BJ (cell line): ENCODE measurements at regions not wholly inside any gene's neighbourhood (a gene's known extent, or its start where the extent isn't known, plus 50 kb on each side); places are given as distances from the start of the nearest gene placed in this dataset.
A peak's percentile ranks its signal among the peaks of the same experiment; 100 is the strongest.
"Not testable (repeated sequence)": the region's sequence is repeated elsewhere in the genome, so short reads cannot be mapped to it uniquely, and the experiment has no call there.

Source experiments
- CTCF ChIA-PET: fragments of 350-600 bp; formaldehyde crosslinking; extraction: SDS; loops from one replicate; lab custom pipeline; 2021; ENCODE audit warnings: antibody characterized with exemption, inconsistent platforms; lab: Yijun Ruan, JAX
- POLR2A ChIA-PET: fragments of 300-600 bp; sonication (Branson Sonifier 250); formaldehyde crosslinking; extraction: SDS; loops from one replicate; lab custom pipeline; 2021; ENCODE audit warnings: antibody characterized with exemption; lab: Charles Lee
- DNase-seq: peaks from one replicate; pipeline ENCODE4 v3.0.0-alpha.2; 2011; ENCODE audit warnings: low read depth
- H3K27me3 ChIP-seq: 2 replicates; pipeline ENCODE4 v1.6.0; 2011; ENCODE audit warnings: low read length; ENCODE audit not compliant: control insufficient read depth, insufficient read depth
- H3K36me3 ChIP-seq: 2 replicates; pipeline ENCODE4 v1.5.1; 2011; ENCODE audit warnings: low read length; ENCODE audit not compliant: control insufficient read depth, insufficient read depth
- H3K4me3 ChIP-seq: 2 replicates; pipeline ENCODE4 v1.5.1; 2011; ENCODE audit warnings: low read depth, mild to moderate bottlenecking, control low read depth, low read length
- TF ChIP-seq, protein P1 (sequence below): IDR thresholded peaks from 2 replicates; pipeline ENCODE4 v1.5.1; 2011; ENCODE audit warnings: low read depth, mild to moderate bottlenecking, control low read depth, inconsistent platforms, low read length, moderate library complexity; ENCODE audit not compliant: insufficient read depth

DNA sequence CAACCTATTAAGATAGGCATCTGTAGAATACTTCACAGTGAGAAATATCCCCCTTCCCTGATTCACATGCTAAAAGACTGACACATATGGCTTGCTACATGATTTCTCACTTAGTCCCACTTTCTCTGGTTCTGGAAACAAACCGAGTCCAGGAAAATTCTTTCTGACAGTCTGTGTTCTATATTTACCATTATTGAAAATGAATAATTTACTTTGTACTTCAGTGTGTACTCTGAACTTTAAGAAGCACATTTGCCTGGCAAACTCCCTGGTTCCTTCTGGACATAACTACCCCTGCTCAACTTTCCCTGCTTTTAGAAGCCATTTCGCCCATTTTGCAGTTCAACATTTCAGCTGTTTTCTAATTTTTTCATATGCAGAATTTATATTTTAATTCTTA is 53.6 kb downstream of the APCS start:
- ChIA-PET CTCF (no interaction called here), POLR2A (no interaction called here)
- DNase-seq = no peak
- TF ChIP-seq, protein P1, sequence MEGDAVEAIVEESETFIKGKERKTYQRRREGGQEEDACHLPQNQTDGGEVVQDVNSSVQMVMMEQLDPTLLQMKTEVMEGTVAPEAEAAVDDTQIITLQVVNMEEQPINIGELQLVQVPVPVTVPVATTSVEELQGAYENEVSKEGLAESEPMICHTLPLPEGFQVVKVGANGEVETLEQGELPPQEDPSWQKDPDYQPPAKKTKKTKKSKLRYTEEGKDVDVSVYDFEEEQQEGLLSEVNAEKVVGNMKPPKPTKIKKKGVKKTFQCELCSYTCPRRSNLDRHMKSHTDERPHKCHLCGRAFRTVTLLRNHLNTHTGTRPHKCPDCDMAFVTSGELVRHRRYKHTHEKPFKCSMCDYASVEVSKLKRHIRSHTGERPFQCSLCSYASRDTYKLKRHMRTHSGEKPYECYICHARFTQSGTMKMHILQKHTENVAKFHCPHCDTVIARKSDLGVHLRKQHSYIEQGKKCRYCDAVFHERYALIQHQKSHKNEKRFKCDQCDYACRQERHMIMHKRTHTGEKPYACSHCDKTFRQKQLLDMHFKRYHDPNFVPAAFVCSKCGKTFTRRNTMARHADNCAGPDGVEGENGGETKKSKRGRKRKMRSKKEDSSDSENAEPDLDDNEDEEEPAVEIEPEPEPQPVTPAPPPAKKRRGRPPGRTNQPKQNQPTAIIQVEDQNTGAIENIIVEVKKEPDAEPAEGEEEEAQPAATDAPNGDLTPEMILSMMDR = no peak
- Histone ChIP-seq H3K36me3 (no peaks in the 10 kb centered on the region), H3K27me3 (no peaks in the 10 kb centered on the region), H3K4me3 (no peak overlapping the region)

DNA sequence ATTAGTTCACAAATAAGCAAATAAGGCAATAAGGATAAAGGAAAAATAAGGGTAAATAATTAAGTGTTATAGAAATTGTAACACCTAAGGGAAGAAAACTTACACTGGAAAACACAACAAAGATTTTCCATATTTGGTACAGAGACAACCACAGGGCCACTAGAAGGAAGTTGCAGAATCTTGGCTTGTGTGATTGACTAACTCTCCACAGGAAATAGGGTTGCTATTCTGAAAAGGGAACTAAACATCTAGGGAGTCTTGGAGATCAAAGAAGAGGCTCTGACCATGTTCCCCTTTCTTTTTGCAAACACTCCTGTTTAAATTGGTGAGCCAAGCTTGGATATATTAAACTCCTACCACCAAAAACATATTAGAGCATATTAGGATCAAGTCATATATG is 59.1 kb downstream of the APCS start:
- TF ChIP-seq, protein P1 = no peak
- H3K4me3 ChIP-seq = no peak overlapping the region

DNA sequence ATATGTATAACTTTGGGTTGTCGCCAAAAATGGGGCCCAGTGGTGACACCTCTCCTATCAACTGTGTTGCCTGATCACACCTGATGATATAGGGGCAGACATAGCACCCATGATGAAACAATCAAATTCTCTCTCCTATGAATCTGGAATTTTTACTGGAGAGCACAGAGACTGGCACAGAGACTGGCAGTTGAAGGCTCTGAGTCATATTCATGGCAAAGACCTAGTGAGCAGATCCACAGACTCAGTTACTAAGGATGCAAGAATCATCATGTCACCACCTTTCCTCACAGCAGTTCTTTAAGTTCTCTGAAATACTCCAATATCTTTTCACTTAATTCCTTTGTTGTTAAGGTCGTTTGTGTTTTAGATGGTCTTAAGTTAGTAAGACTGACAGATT is 60.0 kb downstream of the APCS start:
- POLR2A ChIA-PET = no interaction called here
- Histone ChIP-seq H3K4me3 (no peak overlapping the region), H3K27me3 (no peaks in the 10 kb centered on the region; the same call in 1 of the 2 replicates), H3K36me3 (no peaks in the 10 kb centered on the region)
- no peak for DNase-seq
- CTCF ChIA-PET = no interaction called here
- TF ChIP-seq, protein P1 = no peak

More for the DNA sequence above, 59.1 kb downstream of the APCS start:
- ChIA-PET CTCF (no interaction called here), POLR2A (interaction anchor here (0.6 kb wide), 1 partner anchor 268 kb away, joined by 3 read pairs; no protein-coding TSS in a partner anchor)
- no peak for DNase-seq
- Histone ChIP-seq H3K27me3 (no peaks in the 10 kb centered on the region; the same call in 1 of the 2 replicates), H3K36me3 (no peaks in the 10 kb centered on the region)

- no peak for DNase-seq
- POLR2A ChIA-PET = no interaction called here
- CTCF ChIA-PET = interaction anchor here (1.2 kb wide), 1 partner anchor 123 kb away, joined by 3 read pairs; no protein-coding TSS in a partner anchor
Observed at GRCh38 chr1:159652506-159652905, 61.9 kb downstream of the CRP start.

GRCh38 chr1:159653201-159653600 is 61.2 kb downstream of the CRP start:
- Histone ChIP-seq H3K4me3 (no peak overlapping the region), H3K27me3 (no peaks in the 10 kb centered on the region), H3K36me3 (no peaks in the 10 kb centered on the region)
- POLR2A ChIA-PET = no interaction called here
- TF ChIP-seq, protein P1 = no peak
- CTCF ChIA-PET = interaction anchor here (0.6 to 1.5 kb wide), 2 partner anchors 18 to 64 kb away, joined by 3 read pairs; no protein-coding TSS in a partner anchor
- peak; percentile 33 for DNase-seq

More at GRCh38 chr1:159652506-159652905, 61.9 kb downstream of the CRP start:
- TF ChIP-seq, protein P1 = no peak
- Histone ChIP-seq H3K4me3 (no peak overlapping the region), H3K36me3 (no peaks in the 10 kb centered on the region), H3K27me3 (no peaks in the 10 kb centered on the region; the same call in 1 of the 2 replicates)

DNA sequence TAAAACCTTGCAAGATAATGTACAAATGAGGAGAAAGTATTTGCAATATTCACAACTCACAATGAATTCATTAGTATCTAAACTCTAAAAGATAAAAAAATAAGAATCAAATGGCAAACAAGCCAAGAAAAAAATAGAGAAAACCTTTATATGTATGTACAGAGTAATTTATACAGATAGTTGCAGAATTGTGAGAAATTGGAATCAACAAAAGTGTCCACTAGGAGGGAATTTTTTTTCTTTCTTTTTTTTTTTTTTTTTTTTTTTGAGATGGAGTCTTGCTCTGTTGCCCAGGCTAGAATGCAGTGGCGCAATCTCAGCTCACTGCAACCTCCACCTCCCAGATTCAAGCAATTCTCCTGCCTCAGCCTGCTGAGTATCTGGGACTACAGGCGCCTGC is 56.9 kb downstream of the CRP start:
- DNase-seq, POLR2A ChIA-PET, H3K36me3 ChIP-seq, H3K27me3 ChIP-seq, CTCF ChIA-PET, H3K4me3 ChIP-seq: not testable (repeated sequence)
